GM21576 (cell line): ENCODE measurements at regions not wholly inside any gene's neighbourhood (a gene's known extent, or its start where the extent isn't known, plus 50 kb on each side); places are given as distances from the start of the nearest gene placed in this dataset.

Experiments
- ATAC-seq: cut with Tn5 transposase; IDR thresholded peaks from one replicate; pipeline ENCODE4 v1.9.1; 2021; ENCODE audit warnings: mild to moderate bottlenecking, moderate library complexity; ENCODE audit not compliant: unreplicated experiment

DNA sequence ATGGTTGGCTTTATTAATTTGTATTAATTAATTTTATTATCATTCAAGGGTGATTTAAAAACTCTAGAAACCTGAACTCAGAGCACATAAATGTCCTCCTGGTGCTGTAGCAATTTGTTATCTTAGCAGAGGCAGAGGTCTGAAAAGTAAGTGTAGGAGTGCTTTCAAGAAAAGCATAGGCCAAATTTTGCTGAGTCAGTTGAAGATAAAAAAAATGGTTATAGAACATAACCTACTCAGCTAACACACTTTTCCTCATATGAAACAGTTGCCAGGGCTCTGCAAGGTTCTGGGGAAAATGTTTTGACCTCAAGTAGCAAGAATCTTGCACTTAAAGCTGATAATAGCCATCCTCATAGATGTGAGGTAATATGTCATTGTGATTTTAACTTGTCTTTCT is 53.5 kb upstream of the CHODL start:
- no peak for ATAC-seq

- no peak for ATAC-seq
These were observed 66.1 kb upstream of the CHODL start for GRCh38 chr21:18178509-18178908.

- no peak for ATAC-seq
These were observed 70.3 kb upstream of the CHODL start for GRCh38 chr21:18174370-18174769.

DNA sequence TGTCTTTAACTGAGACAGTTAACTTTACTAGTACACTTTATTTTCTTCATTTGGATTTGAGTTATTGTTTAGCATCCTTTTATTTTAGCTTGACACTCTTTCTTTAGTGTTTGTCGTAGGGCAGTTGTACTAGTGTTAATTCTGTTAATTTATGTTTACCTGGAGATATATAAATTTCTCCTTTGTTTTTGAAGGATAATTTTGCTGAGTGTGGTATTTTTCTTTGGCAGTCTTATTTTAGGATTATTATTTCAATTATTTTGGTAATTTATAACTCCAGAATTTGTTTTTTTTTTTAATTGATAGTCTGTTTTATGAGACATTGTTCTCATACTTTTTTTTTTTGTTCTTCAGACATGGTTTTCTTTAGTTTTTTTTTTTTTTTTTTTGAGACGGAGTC is 73.8 kb upstream of the CHODL start:
- ATAC-seq, result no peak

- ATAC-seq, result no peak
These were observed 74.4 kb upstream of the CHODL start for GRCh38 chr21:18170221-18170620.

DNA sequence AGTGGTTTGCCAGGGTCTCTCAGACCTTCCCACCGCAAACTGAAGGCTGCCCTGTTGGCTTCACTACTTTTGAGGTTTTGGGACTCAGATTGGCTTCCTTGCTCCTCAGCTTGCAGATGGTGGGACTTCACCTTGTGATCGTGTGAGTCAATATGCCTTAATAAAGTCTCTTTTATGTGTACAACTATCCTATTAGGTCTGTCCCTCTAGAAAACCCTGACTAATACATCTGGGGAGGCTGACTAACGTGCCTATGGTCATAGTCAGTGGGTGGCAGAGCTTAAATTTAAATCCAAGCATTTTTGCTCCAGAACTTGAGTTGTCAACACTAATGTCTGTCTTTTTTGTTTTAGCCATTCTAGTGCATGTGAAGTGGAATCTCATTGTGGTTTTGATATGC is 76.5 kb upstream of the CHODL start:
- ATAC-seq, result no peak

DNA sequence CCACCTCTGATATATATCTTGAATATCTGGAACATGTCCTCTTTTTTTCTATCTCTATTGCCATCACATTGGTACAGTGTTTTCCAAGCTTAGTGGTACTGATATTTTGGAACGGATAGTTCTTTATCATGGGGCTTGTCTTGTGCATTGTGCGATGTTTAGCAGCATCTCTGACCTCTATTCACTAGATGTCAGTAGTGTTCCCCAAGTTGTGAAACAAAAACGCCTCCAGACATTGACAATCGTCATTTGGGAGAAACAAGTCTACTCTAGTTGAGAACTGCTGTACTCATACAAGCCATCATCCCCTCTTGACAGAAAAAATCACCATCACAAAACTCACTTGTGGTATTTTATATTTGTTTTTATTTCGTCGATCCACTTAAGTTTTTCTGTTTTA is 79.7 kb upstream of the CHODL start:
- ATAC-seq, result no peak

DNA sequence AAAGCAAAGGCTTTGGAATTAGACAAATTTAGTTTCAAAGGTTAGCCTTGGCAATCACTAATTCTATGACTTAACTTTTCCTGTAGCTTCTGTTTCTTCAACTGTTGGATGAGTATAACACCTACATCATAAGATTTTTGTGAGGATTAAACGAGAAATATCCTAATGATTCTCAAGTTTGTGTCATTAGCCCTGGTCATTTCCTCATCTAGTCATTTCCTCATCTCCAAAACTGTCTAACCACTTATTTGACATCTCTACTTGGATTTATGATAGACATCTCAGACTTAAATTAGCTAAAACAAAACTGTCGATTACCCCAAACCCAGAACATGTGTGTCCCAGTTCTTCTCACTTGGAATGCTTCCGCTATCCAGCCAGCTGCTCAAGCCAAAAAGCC is 80.2 kb upstream of the CHODL start:
- ATAC-seq, result no peak

GRCh38 chr21:18163956-18164355 is 80.7 kb upstream of the CHODL start:
- ATAC-seq, result no peak

DNA sequence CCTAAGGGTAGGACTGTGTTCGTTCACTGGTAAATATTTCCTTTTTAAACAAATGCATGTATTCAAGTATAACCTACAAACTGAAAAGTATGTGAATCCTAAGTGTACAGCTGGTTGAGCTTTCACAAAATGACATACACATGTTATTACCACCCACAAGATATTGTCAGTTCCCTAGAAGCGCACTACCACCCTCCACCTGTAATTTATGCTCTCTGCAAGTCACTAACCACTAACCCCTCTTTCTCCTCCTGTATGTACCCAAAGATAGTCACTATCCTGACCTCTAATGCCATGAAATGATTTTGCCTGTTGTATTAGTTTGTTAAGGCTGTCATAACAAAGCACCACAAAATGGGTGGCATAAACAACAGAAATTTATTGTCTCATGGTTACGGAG is 82.8 kb upstream of the CHODL start:
- ATAC-seq, result no peak

- ATAC-seq, result no peak
These were observed 87.2 kb upstream of the CHODL start for GRCh38 chr21:18157406-18157805.

DNA sequence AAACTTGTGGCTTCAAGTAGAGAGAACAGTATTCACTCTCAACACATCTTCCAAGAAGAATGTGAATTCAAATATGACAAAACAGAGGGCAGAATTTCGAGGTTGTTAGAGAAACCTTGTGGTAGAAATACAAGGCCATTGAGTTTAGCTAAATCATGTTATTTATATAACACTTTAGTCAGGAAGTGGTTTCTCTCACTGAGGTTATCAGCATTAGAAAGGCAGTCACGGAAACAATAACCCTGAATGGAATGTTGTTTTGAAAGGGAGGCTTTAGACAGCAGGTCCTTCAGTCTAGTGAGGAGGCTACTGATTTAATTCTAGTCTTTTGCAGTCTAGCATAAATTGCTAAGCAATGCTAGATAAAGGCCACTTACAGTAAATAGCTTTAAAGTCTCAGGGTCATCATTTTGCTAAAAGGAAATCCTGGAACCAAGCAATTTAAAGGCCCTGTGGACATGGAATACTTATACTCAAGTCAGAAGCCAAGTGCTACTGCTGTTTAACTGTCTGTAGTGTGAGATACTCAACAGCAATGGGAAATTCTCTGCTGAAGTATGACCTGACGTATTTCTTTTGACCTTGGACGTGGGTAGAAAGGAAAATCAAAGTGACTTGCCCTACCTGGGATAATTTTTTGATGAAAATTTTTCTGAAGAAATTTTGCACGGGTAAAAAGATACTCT is 89.0 kb upstream of the CHODL start:
- no peak for ATAC-seq

- no peak for ATAC-seq
These were observed 91.6 kb upstream of the CHODL start for GRCh38 chr21:18153063-18153462.

DNA sequence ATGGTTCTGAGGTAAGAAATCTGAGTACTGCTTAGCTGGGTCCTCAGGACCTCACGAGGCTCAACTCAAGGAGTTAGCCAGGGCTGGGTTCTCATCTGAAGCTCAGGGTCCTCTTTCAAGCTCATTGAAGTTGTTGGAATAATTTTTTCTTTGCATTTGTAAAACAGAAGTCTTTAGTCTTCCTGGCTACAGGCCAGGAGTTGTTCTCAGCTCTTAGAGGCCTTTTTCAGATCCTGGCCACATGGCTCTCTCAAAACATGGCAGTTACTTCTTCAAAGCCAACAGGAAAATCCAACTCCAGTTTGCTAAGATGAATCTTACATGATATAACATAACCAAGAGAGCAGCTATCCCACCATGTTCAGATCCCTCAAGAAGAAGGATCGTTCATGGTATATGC is 92.3 kb upstream of the CHODL start:
- ATAC-seq, result no peak

- no peak for ATAC-seq
These were observed 93.6 kb upstream of the CHODL start for GRCh38 chr21:18151046-18151445.

GRCh38 chr21:18148401-18148800 is 96.2 kb upstream of the CHODL start:
- no peak for ATAC-seq

DNA sequence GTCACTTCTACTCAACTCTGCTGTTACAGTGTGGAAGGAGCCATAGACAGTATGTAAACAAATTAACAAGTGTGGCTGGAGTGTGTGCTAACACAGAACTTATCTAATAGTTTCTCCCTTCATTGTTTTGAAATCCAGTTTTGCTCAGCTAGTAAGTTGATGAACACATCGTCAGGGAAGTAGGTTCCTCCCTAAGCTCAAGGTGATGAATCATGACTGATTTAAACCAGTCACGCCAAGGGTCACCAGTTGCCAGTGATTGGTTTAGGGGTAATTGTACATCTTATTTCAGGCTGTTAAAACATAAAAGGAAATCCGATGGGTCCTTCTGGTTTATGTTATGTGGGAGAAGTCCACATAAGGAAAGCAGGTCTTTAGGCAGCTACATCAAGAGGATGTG is 97.0 kb upstream of the CHODL start:
- no peak for ATAC-seq

DNA sequence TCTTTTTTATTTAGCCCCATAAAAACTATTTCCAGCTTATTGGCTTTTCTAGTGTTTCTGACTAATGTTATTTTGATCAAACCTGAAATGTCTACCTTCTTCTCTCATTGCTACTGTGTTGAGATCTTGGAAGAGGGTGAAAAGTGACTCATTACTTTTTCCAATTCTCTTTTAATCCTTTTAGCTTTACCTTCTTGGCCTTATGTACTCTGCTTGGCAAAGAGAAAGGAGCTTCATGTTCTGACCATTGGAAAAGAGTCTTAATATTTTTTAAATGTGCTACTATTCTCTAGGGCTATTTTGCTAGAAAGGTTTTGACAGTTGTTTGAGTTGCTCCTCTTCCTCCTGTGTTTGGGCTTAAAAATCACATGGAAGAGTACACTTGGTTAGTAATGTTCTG is 97.8 kb upstream of the CHODL start:
- ATAC-seq, result no peak

GRCh38 chr21:18144339-18144738 is 100.3 kb upstream of the CHODL start:
- no peak for ATAC-seq

DNA sequence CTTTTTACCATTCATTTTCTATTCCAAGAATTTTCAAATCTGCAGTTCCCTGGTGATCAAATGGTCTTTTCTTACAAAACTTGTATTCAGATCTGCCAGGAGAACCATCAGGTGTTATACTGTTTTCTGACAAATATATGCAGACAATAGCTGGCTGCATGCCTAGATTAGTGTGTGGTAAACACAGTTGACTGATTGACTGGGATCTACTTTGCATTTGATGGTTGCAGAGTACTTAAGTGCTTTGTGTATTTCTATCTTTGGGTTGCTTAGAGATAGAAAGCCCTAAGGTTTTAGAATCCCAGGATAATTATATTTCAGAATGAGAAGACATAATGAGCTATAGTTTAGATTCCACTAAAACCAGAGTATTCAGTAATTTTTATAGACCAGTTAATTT is 102.0 kb upstream of the CHODL start:
- ATAC-seq, result no peak

GRCh38 chr21:18138507-18138906 is 106.1 kb upstream of the CHODL start:
- no peak for ATAC-seq

GRCh38 chr21:18129526-18129925 is 115.1 kb upstream of the CHODL start:
- ATAC-seq, result no peak

GRCh38 chr21:18118566-18118965 is 126.1 kb upstream of the CHODL start:
- no peak for ATAC-seq
